ENCODE measurements at regions not wholly inside any gene's neighbourhood (a gene's known extent, or its start where the extent isn't known, plus 50 kb on each side); places are given as distances from the start of the nearest gene placed in this dataset.

DNA sequence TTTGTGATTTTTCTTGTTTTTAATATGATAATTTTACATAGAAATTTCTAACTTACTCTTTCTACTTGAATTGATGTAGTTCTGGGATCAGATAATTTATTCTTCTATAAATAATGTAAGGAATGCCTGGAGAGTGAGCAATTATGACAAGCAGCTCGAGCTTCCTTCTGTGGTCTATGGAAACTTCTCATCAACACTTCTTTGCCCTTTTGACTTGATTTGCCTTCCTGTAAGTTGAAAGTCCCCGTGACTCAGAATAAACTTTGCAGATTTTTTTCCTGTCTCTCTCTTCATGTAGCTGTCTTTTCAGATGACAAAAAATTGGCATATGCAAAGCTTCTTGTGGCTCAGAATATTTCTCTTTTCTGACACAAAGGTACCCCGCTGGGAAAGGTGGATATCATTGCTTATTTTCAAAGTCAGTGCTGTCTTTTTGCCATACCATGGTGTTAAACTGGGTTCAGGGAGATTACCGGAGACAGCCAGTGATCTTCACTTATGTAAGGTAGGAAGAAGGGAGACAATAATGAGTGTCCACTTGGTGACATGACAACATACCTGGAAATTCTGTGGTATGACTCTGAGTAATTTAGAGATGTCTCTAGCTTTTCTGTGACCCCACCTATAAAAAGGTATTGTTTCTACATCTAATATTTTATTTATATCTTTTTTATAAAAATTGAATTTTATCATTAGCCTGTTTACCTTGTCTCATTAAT, 278.6 kb upstream of the GNPDA2 start:
- Histone ChIP-seq H3K27ac (no peak overlapping the region), H3K9me3 (no peaks in the 10 kb centered on the region), H3K36me3 (no peaks in the 10 kb centered on the region), H3K4me3 (replicated peaks in 1 of 3) (no peak overlapping the region), H3K4me1 (no peaks in the 10 kb centered on the region), H3K27me3 (no peaks in the 10 kb centered on the region)
- DNase-seq: no peak
- intact Hi-C loops (cut with DNase I): no loop called here
- 52 to 57% methylated on average over 4 of the region's 4 CpGs for WGBS, 2 donors
- TF ChIP-seq, protein P1, sequence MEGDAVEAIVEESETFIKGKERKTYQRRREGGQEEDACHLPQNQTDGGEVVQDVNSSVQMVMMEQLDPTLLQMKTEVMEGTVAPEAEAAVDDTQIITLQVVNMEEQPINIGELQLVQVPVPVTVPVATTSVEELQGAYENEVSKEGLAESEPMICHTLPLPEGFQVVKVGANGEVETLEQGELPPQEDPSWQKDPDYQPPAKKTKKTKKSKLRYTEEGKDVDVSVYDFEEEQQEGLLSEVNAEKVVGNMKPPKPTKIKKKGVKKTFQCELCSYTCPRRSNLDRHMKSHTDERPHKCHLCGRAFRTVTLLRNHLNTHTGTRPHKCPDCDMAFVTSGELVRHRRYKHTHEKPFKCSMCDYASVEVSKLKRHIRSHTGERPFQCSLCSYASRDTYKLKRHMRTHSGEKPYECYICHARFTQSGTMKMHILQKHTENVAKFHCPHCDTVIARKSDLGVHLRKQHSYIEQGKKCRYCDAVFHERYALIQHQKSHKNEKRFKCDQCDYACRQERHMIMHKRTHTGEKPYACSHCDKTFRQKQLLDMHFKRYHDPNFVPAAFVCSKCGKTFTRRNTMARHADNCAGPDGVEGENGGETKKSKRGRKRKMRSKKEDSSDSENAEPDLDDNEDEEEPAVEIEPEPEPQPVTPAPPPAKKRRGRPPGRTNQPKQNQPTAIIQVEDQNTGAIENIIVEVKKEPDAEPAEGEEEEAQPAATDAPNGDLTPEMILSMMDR (IDR thresholded peaks at IDR 0.05): no peak
- TF ChIP-seq POLR2A (IDR thresholded peaks at IDR 0.05): no peak

DNA sequence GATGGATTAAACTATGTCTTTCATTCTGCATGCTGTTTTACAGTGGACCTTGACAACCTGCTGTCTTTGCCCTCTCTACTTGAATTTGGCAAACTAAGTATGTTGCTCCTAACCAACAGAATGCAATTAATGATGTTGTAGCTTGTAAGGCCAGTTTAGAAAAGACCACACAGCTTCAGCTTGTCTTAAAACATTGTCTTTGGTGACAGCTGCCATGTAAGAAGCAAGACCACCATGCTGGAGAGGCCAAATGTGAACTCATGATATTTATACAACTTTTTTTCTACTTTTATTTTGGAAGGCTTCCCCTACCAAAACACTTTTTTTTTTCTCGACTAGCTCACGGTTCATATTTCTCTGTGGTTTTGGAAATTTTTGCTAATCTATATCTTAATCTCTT, 278.0 kb upstream of the GNPDA2 start:
- no peak for DNase-seq
- H3K9me3 ChIP-seq: no peaks in the 10 kb centered on the region
- TF ChIP-seq, protein P1 (IDR thresholded peaks at IDR 0.05): no peak
- no peak for TF ChIP-seq POLR2A (IDR thresholded peaks at IDR 0.05)
- intact Hi-C loops (cut with DNase I): no loop called here
- H3K4me1 ChIP-seq: no peaks in the 10 kb centered on the region
- 73 to 78% methylated on average over 2 of the region's 2 CpGs for WGBS, 2 donors
- H3K27ac ChIP-seq: no peak overlapping the region
- H3K27me3 ChIP-seq: no peaks in the 10 kb centered on the region
- H3K36me3 ChIP-seq: no peaks in the 10 kb centered on the region
- H3K4me3 ChIP-seq (replicated peaks in 1 of 3): no peak overlapping the region

DNA sequence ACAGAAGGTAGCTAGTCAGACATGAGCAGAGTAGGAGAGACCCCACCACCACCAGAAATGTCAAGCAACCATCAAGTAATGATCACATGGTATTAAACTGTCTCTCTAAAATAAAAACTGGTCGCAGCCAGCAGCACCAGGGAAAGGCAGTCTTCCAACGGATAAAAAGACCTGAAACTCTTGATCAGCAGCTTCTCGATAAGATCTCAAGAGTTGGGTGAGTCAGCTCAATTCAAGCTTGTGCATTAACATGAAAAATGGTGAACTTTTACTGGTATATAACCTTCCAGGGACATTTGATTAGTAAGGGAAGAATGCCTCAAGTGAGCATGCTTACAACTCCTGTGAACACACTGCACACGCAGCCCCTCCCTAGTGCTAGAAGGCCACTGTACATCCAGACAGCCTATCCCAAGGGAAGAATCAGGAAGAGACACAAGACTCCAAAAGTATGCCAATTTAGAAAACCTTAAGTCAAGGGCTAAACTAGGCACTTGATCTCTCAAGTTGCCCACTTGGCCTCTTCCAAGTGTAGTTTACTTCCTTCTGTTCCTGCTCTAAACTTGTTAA, 270.0 kb upstream of the GNPDA2 start:
- 68 to 69% methylated on average over 4 of the region's 4 CpGs for WGBS, 2 donors
- no peak for DNase-seq

DNA sequence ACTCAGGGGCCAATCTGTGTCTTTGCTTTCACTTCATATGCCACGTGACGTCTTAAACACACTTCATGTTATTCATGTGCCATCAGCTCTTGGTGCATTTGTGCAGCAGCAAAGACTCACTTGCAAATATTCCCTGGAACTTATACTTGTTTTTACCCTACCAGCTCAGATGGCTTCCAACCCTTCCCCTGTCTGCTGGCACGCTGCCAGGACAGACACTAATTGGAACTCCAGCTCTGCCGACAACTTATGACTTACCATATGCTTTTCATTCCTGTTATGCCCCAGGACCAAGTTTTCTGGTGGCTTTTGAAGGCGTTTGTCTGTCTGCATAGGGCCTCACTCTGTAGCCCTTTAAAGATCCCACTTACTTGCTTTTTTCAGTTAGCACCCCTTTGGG, 261.7 kb upstream of the GNPDA2 start:
- Histone ChIP-seq H3K4me1 (no peaks in the 10 kb centered on the region), H3K9me3 (no peaks in the 10 kb centered on the region), H3K36me3 (no peaks in the 10 kb centered on the region), H3K4me3 (replicated peaks in 1 of 3) (no peak overlapping the region), H3K27ac (no peak overlapping the region), H3K27me3 (no peaks in the 10 kb centered on the region)
- intact Hi-C loops (cut with DNase I): no loop called here
- WGBS, 2 donors: 63 to 72% methylated on average over 5 of the region's 5 CpGs
- no peak for DNase-seq
- TF ChIP-seq, protein P1 (IDR thresholded peaks at IDR 0.05): no peak
- TF ChIP-seq POLR2A (IDR thresholded peaks at IDR 0.05): no peak

More for the DNA sequence above, 270.0 kb upstream of the GNPDA2 start:
- H3K9me3 ChIP-seq: no peaks in the 10 kb centered on the region
- H3K27me3 ChIP-seq: no peaks in the 10 kb centered on the region
- intact Hi-C loops (cut with DNase I): no loop called here
- no peaks in the 10 kb centered on the region for H3K4me1 ChIP-seq
- H3K36me3 ChIP-seq: no peaks in the 10 kb centered on the region
- no peak for TF ChIP-seq POLR2A (IDR thresholded peaks at IDR 0.05)
- H3K27ac ChIP-seq: no peak overlapping the region
- H3K4me3 ChIP-seq (replicated peaks in 1 of 3): no peak overlapping the region

DNA sequence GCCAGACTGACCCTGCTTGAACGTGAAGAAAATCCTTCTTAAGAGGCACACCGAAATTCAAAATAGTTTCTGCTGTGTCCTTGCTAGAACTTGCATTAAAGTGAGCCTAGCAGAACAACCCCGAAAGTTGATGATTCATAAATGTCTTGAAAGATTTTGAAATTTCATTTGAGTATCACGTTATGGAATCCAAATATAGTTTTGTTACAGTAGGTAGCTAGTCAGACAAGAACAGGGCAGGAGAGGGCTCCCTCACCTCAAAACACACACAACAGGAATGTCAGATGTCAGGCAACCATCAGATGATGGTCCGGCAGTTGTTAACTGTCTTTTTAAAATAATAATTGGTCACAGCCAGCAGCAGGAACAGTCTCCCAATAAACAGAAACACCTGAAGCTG, 259.6 kb upstream of the GNPDA2 start:
- H3K27ac ChIP-seq: no peak overlapping the region
- no peak for DNase-seq
- no peak for TF ChIP-seq POLR2A (IDR thresholded peaks at IDR 0.05)
- TF ChIP-seq, protein P1 (IDR thresholded peaks at IDR 0.05): no peak
- H3K4me1 ChIP-seq: no peaks in the 10 kb centered on the region
- no peaks in the 10 kb centered on the region for H3K27me3 ChIP-seq
- H3K36me3 ChIP-seq: no peaks in the 10 kb centered on the region
- no peak overlapping the region for H3K4me3 ChIP-seq (replicated peaks in 1 of 3)
- intact Hi-C loops (cut with DNase I): no loop called here
- whole genome bisulfite sequencing, 2 donors: 82 to 89% methylated on average over 5 of the region's 5 CpGs
- H3K9me3 ChIP-seq: no peaks in the 10 kb centered on the region
